ENCODE measurements at regions not wholly inside any gene's neighbourhood (a gene's known extent, or its start where the extent isn't known, plus 50 kb on each side); places are given as distances from the start of the nearest gene placed in this dataset.
"Not testable (repeated sequence)": the region's sequence is repeated elsewhere in the genome, so short reads cannot be mapped to it uniquely, and the experiment has no call there.

GRCh38 chr4:151853034-151853433 is 92.2 kb upstream of the GATB start:
- no peak for TF ChIP-seq CTCF (conservative IDR thresholded peaks at IDR 0.05)
- H3K27ac ChIP-seq = no peak overlapping the region

- TF ChIP-seq CTCF (conservative IDR thresholded peaks at IDR 0.05) = no peak
- no peak overlapping the region for H3K27ac ChIP-seq
Observed at GRCh38 chr4:151852202-151852601, 91.4 kb upstream of the GATB start.

- H3K27ac ChIP-seq = no peak overlapping the region
- TF ChIP-seq CTCF (conservative IDR thresholded peaks at IDR 0.05) = no peak
Observed at GRCh38 chr4:151851354-151851753, 90.5 kb upstream of the GATB start.

GRCh38 chr4:151850791-151851213 is 90.0 kb upstream of the GATB start:
- no peak for TF ChIP-seq CTCF (conservative IDR thresholded peaks at IDR 0.05)

GRCh38 chr4:151845551-151845950 is 84.7 kb upstream of the GATB start:
- not testable (repeated sequence) for H3K27ac ChIP-seq

More at GRCh38 chr4:151850791-151851213, 90.0 kb upstream of the GATB start:
- no peak overlapping the region for H3K27ac ChIP-seq

- TF ChIP-seq CTCF (conservative IDR thresholded peaks at IDR 0.05) = no peak
- H3K27ac ChIP-seq = no peak overlapping the region
Observed at GRCh38 chr4:151842430-151843079, 81.7 kb upstream of the GATB start.

- no peak for TF ChIP-seq CTCF (conservative IDR thresholded peaks at IDR 0.05)
- H3K27ac ChIP-seq = no peak overlapping the region
Observed at GRCh38 chr4:151841107-151841506, 80.3 kb upstream of the GATB start.

GRCh38 chr4:151835467-151835866 is 74.7 kb upstream of the GATB start:
- no peak overlapping the region for H3K27ac ChIP-seq
- TF ChIP-seq CTCF (conservative IDR thresholded peaks at IDR 0.05) = no peak
